ENCODE measurements at regions not wholly inside any gene's neighbourhood (a gene's known extent, or its start where the extent isn't known, plus 50 kb on each side); places are given as distances from the start of the nearest gene placed in this dataset.

GRCh38 chr5:61748651-61749050, 416.6 kb downstream of the ZSWIM6 start:
- TF ChIP-seq EZH2 (IDR thresholded peaks at IDR 0.05; ENCODE audit: low read depth) = no peak
- TF ChIP-seq, protein P1, sequence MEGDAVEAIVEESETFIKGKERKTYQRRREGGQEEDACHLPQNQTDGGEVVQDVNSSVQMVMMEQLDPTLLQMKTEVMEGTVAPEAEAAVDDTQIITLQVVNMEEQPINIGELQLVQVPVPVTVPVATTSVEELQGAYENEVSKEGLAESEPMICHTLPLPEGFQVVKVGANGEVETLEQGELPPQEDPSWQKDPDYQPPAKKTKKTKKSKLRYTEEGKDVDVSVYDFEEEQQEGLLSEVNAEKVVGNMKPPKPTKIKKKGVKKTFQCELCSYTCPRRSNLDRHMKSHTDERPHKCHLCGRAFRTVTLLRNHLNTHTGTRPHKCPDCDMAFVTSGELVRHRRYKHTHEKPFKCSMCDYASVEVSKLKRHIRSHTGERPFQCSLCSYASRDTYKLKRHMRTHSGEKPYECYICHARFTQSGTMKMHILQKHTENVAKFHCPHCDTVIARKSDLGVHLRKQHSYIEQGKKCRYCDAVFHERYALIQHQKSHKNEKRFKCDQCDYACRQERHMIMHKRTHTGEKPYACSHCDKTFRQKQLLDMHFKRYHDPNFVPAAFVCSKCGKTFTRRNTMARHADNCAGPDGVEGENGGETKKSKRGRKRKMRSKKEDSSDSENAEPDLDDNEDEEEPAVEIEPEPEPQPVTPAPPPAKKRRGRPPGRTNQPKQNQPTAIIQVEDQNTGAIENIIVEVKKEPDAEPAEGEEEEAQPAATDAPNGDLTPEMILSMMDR (conservative IDR thresholded peaks at IDR 0.05) = no peak
